ENCODE measurements at regions not wholly inside any gene's neighbourhood (a gene's known extent, or its start where the extent isn't known, plus 50 kb on each side); places are given as distances from the start of the nearest gene placed in this dataset.
"Not testable (repeated sequence)": the region's sequence is repeated elsewhere in the genome, so short reads cannot be mapped to it uniquely, and the experiment has no call there.

DNA sequence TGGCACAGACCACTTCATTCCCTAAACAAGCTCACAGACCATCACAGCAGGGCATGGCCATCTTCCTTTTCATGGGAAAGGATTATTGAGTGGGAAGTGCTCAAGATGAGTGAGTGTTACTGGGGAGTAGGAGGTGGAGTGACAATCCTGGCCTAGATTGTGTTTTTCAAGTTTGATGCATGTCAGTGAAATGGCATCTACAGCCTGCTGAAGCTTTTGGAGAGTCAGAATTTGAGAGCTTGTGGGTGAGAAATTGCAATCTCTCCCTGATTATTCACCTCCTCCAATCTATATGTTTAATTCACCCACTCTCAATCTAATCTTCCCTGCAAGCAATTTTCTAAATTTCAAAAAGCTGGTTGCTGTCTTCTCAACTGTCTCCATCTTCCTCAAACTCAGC, 156.1 kb upstream of the G2E3 start:
- Mint-ChIP-seq H3K27ac (no peak overlapping the region), H3K36me3 (ENCODE audit: low read depth) (no peaks in the 10 kb centered on the region), H3K4me3 (no peak overlapping the region), H3K27me3 (ENCODE audit: insufficient read depth) (no peaks in the 10 kb centered on the region; the same call in 1 of the 2 replicates), H3K9me3 (no peaks in the 10 kb centered on the region), H3K4me1 (ENCODE audit: low read depth) (no peaks in the 10 kb centered on the region)
- TF ChIP-seq, protein P1, sequence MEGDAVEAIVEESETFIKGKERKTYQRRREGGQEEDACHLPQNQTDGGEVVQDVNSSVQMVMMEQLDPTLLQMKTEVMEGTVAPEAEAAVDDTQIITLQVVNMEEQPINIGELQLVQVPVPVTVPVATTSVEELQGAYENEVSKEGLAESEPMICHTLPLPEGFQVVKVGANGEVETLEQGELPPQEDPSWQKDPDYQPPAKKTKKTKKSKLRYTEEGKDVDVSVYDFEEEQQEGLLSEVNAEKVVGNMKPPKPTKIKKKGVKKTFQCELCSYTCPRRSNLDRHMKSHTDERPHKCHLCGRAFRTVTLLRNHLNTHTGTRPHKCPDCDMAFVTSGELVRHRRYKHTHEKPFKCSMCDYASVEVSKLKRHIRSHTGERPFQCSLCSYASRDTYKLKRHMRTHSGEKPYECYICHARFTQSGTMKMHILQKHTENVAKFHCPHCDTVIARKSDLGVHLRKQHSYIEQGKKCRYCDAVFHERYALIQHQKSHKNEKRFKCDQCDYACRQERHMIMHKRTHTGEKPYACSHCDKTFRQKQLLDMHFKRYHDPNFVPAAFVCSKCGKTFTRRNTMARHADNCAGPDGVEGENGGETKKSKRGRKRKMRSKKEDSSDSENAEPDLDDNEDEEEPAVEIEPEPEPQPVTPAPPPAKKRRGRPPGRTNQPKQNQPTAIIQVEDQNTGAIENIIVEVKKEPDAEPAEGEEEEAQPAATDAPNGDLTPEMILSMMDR (IDR thresholded peaks at IDR 0.05) = no peak
- no peak for DNase-seq

DNA sequence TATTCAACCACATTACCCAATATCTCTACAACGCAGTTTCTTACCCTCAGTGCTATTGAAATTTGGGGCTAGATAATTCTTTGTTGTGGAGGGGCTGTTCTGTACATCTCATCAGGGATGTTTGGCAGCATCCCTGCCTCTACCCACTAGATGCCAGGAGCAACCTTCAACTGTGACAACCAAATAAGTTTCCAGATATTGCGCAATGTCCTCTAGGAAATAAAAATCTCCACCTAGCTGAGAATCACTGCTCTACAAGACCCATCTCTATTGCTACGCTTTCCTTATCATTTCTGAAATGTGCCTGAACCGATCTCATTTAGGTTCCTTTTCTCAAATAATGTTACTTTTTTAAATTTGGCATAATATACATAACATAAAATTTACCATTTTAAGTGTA, 155.2 kb upstream of the G2E3 start:
- H3K36me3 Mint-ChIP-seq (ENCODE audit: low read depth) = no peaks in the 10 kb centered on the region

DNA sequence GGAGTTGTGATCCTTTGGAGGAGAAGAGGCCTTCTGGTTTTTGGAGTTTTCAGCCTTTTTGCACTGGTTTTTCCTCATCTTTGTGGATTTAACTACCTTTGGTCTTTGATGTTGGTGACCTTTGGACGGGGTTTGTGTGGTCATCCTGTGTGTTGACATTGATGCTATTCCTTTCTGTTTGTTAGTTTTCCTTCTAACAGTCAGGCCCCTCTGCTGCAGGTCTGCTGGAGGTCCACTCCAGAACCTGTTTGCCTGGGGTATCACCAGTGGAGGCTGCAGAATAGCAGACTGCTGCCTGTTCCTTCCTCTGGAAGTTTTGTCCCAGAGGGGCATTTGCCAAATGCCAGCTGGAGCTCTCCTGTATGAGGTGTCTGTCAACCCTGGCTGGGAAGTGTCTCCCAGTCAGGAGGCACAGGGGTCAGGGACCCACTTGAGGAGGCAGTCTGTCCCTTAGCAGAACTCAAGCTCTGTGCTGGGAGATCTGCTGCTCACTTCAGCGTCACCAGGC, 149.4 kb upstream of the G2E3 start:
- H3K4me3 Mint-ChIP-seq; DNase-seq; H3K36me3 Mint-ChIP-seq (ENCODE audit: low read depth); H3K4me1 Mint-ChIP-seq (ENCODE audit: low read depth); H3K27ac Mint-ChIP-seq; H3K9me3 Mint-ChIP-seq; H3K27me3 Mint-ChIP-seq (ENCODE audit: insufficient read depth): not testable (repeated sequence)

More for the DNA sequence above, 155.2 kb upstream of the G2E3 start:
- no peaks in the 10 kb centered on the region for H3K4me1 Mint-ChIP-seq (ENCODE audit: low read depth)
- no peak for DNase-seq
- no peaks in the 10 kb centered on the region for H3K27me3 Mint-ChIP-seq (ENCODE audit: insufficient read depth)
- H3K4me3 Mint-ChIP-seq = no peak overlapping the region
- TF ChIP-seq, protein P1 (IDR thresholded peaks at IDR 0.05) = no peak
- no peaks in the 10 kb centered on the region for H3K9me3 Mint-ChIP-seq
- H3K27ac Mint-ChIP-seq = no peak overlapping the region

DNA sequence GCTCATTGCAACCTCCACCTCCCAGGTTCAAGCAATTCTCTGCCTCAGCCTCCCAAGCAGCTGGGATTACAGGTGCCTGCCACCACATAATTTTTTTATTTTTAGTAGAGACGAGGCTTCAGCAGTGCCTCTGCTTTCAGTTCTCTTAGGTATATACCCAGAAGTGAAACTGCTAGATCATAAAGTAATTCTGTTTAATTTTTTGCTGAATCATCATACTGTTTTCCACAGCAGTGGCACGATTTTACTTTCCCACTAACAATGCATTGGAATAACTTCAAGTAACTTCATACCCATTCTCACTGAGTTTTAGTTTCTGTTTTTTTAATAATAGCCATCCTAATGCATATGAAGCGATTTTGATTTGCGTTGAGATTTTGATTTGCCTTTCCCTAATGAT, 148.0 kb upstream of the G2E3 start:
- Mint-ChIP-seq H3K27me3 (ENCODE audit: insufficient read depth) (no peaks in the 10 kb centered on the region; the same call in 1 of the 2 replicates), H3K4me1 (ENCODE audit: low read depth) (no peaks in the 10 kb centered on the region), H3K9me3 (peaks cover 5% of the 10 kb centered on the region; the same call in 1 of the 2 replicates), H3K27ac (no peak overlapping the region), H3K4me3 (no peak overlapping the region), H3K36me3 (ENCODE audit: low read depth) (no peaks in the 10 kb centered on the region)
- TF ChIP-seq, protein P1 (IDR thresholded peaks at IDR 0.05) = no peak
- no peak for DNase-seq

DNA sequence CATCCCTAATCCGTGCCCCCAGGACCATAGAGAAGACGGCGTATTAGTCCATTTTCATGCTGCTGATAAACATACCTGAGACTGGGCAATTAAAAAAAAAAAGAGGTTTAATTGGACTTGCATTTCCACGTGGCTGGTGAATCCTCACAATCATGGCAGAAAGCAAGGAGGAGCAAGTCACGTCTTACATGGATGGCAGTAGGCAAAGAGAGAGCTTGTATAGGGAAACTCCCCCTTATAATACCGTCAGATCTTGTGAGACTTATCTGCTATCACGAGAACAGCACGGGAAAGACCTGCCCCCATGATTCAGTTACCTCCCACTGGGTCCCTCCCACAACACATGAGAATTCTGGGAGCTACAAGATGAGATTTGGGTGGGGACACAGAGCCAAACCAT, 145.8 kb upstream of the G2E3 start:
- not testable (repeated sequence) for H3K9me3 Mint-ChIP-seq; H3K36me3 Mint-ChIP-seq (ENCODE audit: low read depth); DNase-seq; H3K27me3 Mint-ChIP-seq (ENCODE audit: insufficient read depth); H3K4me3 Mint-ChIP-seq; H3K4me1 Mint-ChIP-seq (ENCODE audit: low read depth); H3K27ac Mint-ChIP-seq

DNA sequence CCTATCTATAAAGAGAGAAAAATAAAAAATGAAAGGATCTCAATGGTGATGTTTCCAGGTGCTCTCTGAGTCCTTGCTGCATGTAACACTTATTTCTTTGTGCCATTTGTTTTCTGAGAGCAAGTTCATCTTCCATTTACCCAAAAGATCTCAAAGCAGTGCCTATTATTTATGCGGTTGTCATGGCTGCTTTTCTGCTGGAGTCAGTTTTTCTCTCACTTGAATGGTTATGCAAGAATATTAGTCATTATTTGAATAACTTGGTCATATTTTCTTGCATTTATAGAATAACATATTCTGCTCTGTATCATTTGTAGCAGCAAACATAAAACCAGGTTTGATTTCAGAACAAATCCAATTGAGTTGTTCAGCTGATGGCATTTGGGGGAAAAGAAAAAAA, 141.8 kb upstream of the G2E3 start:
- DNase-seq = no peak
- H3K36me3 Mint-ChIP-seq (ENCODE audit: low read depth) = no peaks in the 10 kb centered on the region
- H3K4me3 Mint-ChIP-seq = no peak overlapping the region
- H3K9me3 Mint-ChIP-seq = peaks cover 5% of the 10 kb centered on the region; the same call in 1 of the 2 replicates
- TF ChIP-seq, protein P1 (IDR thresholded peaks at IDR 0.05) = no peak
- H3K4me1 Mint-ChIP-seq (ENCODE audit: low read depth) = no peaks in the 10 kb centered on the region
- H3K27ac Mint-ChIP-seq = no peak overlapping the region
- no peaks in the 10 kb centered on the region; the same call in 1 of the 2 replicates for H3K27me3 Mint-ChIP-seq (ENCODE audit: insufficient read depth)

DNA sequence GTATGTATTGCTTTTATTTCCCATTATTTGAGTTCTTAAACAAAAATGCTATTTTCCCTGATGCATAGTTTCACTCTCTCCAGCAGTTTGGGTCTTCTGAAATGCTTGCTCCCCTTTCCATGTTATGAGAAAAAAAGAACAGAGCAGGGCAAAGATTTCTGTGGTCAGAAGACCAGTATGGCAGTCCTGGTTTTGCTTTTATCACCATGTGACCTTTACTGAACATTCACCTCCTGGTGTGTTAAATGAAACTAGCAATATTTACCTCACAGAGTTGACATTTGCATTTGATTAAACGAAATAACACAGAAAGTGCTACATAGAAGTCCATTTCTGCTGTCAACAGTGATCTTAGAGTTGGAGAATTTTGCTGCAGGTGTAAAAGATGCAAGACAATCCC, 141.0 kb upstream of the G2E3 start:
- Mint-ChIP-seq H3K27me3 (ENCODE audit: insufficient read depth) (no peaks in the 10 kb centered on the region; the same call in 1 of the 2 replicates), H3K9me3 (peaks cover 4% of the 10 kb centered on the region; the same call in 1 of the 2 replicates), H3K36me3 (ENCODE audit: low read depth) (no peaks in the 10 kb centered on the region), H3K27ac (no peak overlapping the region), H3K4me3 (no peak overlapping the region), H3K4me1 (ENCODE audit: low read depth) (no peaks in the 10 kb centered on the region)
- TF ChIP-seq, protein P1 (IDR thresholded peaks at IDR 0.05) = no peak
- no peak for DNase-seq

All from HFFc6 (cell line).